Hematopoietic multipotent progenitor cell treated with erythropoietin and hydrocortisone succinate and interleukin-3 and kit ligand, for 4 days (in vitro differentiated cells): ENCODE measurements at regions not wholly inside any gene's neighbourhood (a gene's known extent, or its start where the extent isn't known, plus 50 kb on each side); places are given as distances from the start of the nearest gene placed in this dataset.
"Not testable (repeated sequence)": the region's sequence is repeated elsewhere in the genome, so short reads cannot be mapped to it uniquely, and the experiment has no call there.

Experiments used
- DNase-seq: peaks from one replicate; pipeline ENCODE4 v3.0.0-alpha.2; 2015

DNA sequence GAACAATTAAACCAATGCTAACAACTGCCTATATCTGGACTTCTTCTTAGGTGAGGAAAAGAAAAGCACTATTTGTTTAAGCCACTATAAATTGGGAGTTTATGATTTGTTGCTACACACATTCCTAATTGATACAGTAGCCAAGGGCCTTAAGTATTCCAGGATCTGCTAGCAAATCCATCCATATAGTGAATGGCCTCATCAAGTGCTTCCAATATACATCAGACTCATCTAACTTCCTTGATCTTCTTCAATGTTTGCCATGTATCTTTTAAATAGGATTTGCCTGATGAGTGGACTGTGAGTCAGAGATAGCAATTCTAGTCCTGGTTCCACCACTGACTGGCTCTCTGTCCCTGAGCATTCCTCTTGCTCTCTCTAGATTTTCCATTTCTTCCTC, 430.2 kb downstream of the OMA1 start:
- DNase-seq: no peak

DNA sequence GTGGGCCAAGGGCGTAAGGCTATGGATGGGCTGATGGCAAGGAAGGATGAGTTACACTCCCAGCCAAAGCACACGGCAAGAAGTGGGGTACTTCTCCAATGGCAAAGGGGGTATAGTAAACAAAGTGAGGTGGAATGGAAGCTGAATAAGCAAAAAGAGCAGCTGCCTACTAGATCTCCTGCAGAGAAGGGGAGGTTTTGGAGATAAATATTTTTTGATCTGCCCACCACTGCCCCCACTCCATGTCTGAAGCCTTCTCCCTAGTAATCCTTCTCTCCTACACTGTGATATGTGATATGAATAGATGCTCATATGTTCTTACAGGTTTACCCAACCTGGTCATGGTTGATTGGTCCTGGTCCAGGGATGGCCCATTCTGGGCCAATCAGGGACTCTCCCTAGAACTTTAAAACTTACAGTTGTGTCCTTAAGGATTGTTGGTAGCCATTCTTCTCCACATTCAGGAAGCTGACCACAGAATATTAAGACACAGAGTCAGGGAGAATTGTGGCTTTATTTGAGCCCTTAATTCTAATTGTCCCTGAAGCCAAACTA, 436.8 kb downstream of the OMA1 start:
- no peak for DNase-seq

DNA sequence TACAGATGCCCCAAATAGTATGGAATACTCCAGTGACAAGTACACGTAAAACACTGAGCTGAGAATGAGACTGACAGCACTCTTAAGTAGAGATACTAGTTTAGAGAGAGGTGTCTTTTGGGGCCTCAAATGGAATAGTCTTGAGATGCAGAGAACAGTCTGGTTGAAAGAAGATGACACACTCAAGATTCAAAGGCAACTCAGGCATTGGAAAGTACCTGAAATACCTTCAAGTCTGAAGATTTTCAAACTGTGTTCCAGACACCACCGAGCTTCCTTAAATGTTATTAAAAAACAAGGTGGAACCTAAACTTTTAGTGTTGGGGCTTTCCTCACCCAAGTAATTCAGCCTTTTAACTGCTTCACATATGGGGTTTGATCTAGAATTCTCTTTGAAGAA, 437.7 kb downstream of the OMA1 start:
- no peak for DNase-seq

DNA sequence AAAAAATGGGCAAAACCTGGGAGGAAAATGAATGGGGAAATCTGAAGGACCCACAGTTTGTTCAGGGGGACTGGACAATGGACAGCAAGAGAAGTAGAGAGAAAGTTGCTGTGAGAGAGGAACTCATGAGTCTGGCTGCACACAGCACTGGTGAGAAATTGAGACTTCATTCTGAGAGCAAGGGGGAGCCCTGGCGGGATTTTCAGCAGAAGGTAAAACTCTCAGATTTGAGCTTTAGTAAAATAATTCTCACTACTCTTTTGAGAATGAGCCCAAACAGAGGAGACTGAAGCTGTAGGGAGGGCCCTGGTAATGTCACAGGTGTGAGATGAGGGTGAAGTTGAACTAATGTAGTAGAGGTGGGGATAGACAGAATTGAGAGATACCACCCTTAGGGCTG, 438.6 kb downstream of the OMA1 start:
- no peak for DNase-seq

DNA sequence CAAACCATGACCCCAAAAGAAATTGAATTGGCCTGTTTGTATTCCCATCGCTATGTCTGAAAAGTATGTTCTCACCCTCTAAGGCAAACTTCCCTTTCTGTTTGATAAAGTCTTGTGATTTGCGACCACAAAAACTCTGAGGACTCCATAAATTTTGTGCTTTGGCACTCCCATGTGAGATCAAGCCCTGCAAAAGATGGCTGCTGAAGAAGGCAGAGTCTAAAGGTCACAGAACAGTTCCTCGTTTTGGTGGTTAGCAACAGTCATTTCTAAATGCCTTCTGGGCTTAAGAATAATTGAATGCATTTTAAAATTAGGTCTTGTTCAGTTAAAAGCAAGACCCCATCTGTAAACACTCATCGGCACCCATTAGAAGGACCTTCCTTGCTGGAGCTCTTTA, 441.6 kb downstream of the OMA1 start:
- peak; percentile 76 for DNase-seq

DNA sequence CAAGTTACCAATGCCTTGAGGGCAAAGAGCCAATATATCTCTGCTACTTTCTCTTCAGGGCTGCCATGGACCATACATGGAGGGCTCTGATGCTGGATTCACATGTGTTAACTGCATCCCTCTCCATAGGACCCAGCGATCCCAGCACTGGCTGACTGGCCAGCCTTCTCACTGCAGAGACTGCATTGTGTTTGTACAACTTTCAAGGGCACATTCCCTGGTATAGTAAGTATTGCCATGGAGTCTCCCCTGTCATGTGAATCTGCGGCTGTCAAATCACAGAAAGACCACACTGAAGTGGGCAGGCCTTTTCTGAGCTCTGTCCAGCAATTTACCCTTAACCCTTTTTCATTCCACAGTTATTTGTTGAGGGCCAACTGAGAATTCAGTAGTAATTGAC, 449.8 kb downstream of the OMA1 start:
- DNase-seq: peak; percentile 25

DNA sequence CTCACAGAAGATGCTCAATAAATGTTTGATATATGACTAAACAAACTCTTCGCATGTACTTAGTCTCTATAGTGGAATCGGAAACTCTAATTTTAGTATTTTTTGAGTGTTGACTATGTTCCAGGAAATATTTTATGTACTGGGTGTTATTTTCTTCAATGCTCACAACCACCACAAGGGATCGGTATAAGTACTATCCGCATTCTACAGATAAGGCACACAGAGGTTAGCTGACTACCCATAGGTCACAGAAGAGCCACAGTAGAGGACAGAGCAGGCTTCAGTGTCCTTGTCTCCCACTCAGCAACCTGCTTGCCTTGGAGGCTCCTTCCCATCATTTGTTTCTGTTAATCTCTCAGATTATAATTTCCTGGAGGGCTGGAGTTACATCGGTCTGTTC, 451.3 kb downstream of the OMA1 start:
- no peak for DNase-seq

DNA sequence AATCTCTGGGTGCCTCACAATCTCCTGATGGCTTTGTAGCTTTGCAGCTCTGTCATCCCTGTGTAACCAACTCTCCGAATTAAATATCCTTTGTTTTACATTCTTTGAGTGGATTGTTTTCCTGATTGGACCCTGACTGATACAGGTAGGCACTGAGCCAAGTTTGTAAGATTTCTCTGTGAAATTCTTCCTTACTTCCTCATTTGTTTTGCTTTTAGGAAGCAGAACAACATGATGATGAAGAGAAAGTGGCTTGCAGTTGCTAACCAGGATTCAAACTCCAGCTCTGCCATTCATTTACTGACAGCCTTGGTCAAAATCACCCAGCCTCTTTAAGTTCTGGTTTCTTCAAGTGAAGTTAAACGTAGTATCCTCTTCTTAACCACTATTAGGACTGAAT, 452.3 kb downstream of the OMA1 start:
- peak; percentile 14 for DNase-seq

DNA sequence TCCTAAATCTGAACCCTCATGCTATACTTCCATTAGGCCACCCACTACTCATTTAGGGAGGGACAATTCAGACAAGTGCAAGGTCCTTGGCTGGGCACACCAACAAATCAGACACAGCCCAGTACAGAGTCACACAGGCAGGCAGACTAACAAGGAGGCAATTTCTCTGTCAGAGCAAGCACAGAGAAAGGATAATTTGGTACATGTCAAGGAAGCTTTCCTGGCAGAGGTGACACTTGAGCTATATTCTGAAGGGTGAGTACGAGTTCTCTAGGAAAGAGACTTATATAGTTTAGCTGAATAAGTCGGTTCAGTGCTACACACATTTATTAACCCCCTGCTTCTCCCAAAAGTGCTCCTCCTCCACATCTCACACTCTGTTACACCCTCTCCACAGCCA, 455.9 kb downstream of the OMA1 start:
- DNase-seq: no peak

DNA sequence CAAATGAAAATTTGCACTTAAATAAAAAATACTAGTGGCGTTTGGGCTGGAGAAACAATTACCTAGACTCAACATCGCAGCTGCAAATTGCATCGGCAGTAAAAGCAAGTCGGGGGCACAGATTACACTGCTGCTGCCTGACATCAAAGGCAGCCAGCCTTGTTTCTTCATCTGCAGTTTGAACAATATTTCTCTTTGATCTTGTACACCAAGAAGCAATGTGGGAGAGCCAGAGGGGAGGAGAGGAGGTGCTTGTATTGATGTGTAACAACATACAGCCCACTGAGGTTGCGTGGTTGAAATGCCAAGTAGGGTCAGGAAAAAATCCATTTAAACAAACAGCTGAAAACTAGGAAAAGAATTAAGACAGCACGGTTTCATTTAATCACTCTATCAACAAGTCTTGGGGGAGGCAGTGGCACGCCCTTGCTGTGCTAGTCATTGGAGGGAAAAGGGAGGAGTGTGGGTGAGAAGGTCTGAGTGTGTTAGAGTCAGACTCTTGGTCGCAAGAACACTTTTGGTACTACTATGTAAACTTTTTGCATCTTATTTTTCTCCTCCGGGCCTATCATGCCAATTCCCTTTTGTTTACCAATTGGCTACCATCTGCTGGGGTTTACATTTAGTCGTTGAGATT, 456.5 kb downstream of the OMA1 start:
- DNase-seq: no peak

DNA sequence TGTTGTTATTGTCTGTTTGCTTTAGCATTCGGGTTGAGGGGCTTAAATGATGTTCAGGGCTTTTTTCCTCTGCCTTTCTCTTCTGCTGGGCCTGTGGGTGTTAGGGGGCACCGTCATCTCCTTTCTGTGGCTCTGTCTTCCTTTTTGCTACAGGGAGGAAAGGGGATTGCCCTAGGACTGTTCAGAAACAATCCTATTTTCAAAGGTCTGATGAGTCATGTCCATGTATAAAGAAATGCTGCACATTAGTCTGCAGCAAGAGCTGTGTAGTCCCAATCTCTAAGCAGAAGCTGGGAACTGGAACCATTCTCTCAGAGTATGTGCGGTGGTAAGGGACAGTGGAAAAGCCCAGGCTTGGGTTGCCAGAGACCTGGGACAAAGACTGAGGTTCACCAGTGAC, 462.3 kb downstream of the OMA1 start:
- no peak for DNase-seq

DNA sequence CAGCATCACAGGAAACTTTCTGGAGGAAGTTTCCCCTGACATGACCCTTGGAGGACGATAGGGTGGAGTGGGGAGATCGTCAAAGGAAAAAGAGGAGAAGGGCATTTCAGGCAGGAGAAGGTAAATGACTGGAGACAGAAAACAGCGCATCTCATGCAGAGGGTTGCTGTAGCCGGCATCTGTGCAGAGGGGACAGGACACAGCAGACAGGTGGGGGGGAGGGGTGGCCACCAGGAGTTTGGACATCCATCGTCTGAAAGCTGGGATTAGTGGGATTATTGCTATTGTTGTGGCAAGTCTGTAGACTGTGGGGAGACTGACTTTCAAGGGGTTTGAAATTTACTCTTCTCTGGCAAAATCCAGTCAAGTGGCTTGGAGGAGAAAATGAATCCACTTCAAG, 463.9 kb downstream of the OMA1 start:
- no peak for DNase-seq

DNA sequence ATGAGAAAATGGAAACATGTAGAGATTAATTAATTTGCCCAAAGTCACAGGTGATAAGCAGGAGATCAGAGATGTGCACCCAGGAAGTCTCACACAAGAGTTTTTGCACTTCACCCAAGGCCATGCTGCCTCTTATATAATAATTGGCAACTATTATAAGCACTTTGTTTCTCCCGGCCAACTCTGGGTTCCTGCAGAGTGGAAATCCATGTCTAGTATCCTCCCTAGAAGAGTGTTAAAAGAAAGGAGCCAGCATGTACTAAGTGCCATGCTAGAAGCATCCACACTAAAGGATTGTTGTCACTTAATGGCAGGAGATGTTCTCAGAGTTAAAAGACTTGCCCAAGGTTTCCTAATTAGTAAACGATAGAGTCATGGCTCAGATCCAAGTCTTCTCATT, 470.3 kb downstream of the OMA1 start:
- no peak for DNase-seq

DNA sequence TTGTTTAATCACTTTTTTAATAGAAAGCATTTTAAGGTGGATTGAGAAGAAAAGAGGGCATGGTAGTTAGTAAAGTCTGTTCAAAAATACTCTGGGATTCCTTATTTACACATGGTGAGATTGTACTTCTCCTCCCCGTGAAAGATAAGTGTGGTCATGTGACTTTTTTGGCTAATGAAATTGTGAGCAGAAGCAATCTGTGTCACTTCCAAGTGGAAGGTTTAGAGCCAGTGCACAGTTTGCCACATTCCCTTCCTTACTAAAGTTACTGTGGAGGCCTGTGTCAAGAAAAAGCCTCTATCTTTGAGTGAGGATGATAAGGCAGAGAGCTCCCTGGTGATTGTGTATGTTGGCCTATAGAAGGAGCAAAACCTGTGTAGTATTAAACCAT, 471.3 kb downstream of the OMA1 start:
- no peak for DNase-seq

DNA sequence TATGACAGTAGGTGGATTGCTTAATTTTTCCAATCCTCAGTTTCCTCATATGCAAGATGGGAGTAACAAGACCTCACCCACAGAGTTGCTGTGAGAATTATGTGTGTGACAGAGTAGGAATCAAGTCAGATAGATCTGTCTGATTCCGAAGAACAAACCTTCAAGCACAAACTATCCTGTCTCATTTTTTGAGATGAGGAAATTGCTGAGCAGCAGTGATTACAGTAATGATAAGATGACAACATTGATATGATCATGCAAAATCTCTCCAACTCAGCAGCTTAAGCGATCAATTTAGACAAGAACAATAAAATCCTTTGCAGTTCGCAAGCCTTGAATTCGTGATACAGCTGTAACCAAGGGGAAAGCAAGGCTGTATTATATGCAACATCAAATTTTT, 474.1 kb downstream of the OMA1 start:
- no peak for DNase-seq

DNA sequence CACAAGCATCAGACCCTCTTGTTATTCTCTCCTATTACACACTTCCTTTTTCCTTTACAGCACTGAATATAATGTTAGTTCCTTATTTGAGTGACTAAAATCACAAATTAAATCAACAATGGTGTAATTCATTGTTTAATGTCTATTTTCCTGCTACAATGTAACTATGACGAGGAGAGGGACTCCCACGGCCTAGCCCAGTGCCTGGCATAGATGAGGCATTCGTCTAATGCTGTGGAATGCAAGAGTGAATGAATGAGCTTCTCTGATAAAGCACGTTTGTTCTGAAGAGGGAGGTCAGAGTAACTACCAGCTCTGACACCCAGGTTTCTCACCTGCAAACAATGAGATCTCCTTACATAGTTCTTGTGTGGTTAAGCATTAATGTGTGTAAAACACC, 479.4 kb downstream of the OMA1 start:
- DNase-seq: no peak

DNA sequence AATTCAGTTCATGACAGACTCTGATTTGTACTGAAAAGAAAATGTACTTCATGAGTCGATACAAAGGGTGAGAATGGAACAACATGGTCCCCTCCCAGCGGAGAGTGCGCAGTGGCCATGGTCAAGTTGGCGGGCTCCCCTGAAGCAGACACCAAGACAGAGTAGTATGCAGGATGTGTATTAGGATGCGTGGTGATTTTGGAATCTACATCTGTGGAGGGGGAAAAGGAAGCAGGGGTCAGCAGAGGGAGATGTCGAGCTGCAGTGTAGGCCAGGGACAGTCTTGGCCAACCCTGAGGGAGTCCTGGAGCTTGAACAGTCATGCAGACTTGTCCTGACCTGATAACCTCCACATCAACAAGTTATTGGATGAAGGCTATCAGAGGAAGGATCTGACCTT, 481.0 kb downstream of the OMA1 start:
- DNase-seq: peak; percentile 14

DNA sequence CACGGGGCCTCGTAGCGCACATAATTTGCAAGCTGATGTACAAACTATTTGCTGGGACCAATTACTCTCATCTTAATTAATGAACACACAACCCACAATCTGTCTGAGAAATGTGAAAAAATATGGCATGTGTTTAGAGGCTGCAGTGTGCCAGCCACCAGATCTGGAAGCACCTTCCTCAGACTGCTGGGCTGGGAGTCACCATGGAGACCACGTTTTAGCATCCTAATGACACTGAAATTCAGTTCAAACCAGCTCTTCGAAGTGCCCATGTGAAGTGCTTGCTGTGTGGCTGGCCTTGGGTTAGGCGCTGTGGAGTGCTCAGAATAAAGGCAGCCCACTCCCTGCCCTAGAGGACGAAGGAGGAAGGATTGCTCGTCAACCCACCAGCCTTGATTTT, 482.4 kb downstream of the OMA1 start:
- no peak for DNase-seq

DNA sequence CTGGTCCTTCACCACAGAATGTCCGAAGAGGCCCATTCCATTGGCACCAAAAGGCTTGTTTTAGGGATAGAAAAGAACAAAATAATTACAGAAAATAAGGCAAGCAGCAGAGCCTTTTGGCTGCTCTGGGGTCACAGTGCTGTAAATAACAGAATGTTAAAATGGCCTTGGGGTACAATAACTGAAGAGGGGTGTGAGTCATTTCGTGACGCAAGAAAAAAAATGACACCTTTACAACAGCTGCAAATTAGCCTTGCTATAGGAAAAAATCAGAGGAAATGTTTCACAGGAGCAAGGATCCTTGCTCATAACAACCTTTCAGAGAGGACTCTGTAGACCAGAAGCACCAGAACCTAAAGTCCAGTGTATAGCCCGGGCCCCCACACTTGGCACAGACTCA, 483.4 kb downstream of the OMA1 start:
- DNase-seq: no peak

DNA sequence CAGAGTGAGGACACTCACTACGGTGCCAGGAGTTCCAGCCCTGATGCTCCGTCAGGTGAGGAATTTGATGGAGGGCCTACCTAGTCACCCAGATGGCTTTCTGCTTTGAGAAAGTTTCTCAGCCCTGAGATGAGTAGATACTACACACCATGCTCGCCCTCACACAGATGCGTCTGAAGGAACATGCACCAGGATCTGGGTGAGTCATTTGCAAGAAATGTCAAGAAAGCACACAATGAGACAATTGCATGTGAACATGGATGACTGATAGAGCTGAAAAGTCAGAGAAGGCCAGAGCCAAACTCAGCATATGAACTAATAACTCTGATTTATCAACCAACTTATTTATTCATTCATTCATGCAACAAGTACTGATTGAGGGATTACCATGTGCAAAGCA, 483.9 kb downstream of the OMA1 start:
- no peak for DNase-seq

DNA sequence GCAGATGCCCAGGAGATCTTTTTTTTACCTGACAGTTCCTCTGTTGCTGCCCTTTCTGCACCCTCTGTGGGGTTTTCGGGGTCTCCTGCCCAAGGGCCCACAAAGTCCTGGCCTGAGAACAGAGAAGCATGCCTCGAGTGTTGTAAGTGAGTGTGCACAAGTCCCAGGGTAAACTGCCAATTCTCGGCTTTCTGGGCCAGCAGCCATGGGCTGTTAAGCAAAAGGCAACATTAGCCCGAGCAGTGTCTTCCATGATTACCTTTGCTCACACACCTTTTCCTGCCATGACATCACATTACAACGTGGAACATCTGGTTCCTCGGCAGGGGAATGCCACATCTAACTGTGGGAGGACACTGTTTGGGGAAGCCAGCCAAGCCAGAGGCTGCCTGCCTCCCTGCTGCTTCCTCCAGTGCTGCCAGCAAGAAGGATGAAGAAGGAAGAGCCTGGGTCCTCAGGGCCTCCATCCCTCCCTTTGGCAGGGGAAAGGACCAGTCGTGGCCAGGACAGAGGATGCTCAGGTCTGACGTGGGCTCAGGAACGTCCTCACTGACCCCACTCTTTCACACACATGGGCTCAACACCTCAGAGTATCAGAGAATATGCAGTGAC, 485.9 kb downstream of the OMA1 start:
- no peak for DNase-seq

DNA sequence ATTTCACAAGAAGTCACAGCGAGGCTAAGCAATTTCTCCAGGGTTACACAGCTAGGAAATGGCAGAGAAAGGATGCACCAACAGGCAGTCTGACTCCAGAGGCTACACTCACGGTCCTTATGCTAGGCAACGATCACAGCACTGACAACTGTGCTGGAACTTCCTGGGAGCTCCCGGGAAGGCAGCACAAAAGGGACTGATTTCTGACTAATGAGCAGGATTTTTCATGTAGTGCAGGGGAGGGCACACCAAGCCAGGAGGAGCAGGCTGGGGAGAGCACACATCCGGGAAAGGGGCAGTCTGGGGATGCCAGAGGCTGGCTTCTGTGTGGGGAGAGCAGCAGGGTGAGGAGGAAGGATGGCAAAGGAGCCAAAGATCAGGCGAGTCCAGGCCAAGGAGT, 486.7 kb downstream of the OMA1 start:
- DNase-seq: no peak

DNA sequence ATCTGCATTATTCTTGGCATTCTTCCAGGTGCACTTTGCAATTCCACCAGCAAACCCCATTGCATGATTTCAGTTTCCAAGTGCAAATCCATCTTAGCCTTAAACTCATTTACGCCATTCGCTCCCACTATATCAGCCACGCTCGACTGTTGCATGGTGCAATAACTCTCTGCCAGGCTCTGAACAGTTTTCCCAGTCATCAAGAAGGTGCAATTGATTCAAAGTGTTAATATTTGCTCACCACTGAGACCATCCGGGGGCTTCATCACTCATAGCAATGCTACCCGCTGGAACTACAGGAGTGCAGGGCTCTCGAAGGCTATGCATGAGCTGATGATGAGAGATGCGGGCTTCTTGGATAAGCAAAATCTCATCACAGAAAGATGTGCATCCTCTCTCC, 488.2 kb downstream of the OMA1 start:
- no peak for DNase-seq

DNA sequence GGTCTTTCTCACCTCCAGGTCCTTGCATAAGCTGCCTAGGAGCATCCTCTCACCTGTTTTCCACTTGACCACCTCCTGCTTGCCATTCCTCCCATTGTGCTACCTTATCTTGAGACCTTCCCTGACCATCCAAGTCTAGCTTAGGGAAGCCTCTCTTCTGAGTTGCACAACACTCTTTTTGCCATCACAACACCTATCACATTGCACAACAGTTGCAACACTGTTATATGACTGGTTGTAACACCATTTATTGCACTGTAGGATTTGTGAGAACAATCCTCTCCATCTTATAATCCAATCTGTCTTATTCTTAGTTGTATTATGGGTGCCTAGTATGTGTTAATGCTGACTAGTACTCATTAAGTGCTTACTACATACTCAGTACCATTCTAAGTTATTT, 488.7 kb downstream of the OMA1 start:
- no peak for DNase-seq

DNA sequence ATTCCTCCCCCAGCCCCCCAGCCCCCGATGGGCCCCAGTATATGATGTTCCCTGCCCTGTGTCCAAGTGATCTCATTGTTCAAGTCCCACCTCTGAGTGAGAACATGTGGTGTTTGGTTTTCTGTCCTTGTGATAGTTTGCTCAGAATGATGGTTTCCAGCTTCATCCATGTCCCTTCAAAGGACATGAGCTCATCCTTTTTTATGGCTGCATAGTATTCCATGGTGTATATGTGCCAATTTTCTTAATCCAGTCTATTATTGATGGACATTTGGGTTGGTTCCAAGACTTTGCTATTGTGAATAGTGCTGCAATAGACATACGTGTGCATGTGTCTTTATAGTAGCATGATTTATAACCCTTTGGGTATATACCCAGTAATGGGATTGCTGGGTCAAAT, 495.3 kb downstream of the OMA1 start:
- not testable (repeated sequence) for DNase-seq
